ENCODE measurements at regions not wholly inside any gene's neighbourhood (a gene's known extent, or its start where the extent isn't known, plus 50 kb on each side); places are given as distances from the start of the nearest gene placed in this dataset.
A peak's percentile ranks its signal among the peaks of the same experiment; 100 is the strongest.

- TF ChIP-seq ZNF136 (CRISPR knock-in tag; IDR thresholded peaks at IDR 0.05; ENCODE audit: low read depth) (no peak), ETV5 (CRISPR knock-in tag; IDR thresholded peaks at IDR 0.05; ENCODE audit: borderline replicate concordance) (peak; percentile 36; the same call in 1 of the 2 replicates), ATF3 (CRISPR knock-in tag; IDR thresholded peaks at IDR 0.05) (peak; percentile 30; the same call in 1 of the 2 replicates), POGZ (CRISPR knock-in tag; IDR thresholded peaks at IDR 0.05) (peak; percentile 68), SALL1 (CRISPR knock-in tag; IDR thresholded peaks at IDR 0.05) (peak; percentile 16; the same call in 1 of the 2 replicates), MAFF (IDR thresholded peaks at IDR 0.05; ENCODE audit: low read depth, low read length) (peak; percentile 85), GMEB2 (CRISPR knock-in tag; IDR thresholded peaks at IDR 0.05; ENCODE audit: low read depth) (no peak), SAP130 (CRISPR knock-in tag; IDR thresholded peaks at IDR 0.05; ENCODE audit: low read depth) (peak; percentile 56), ESRRA (CRISPR knock-in tag; IDR thresholded peaks at IDR 0.05; ENCODE audit: low read depth) (peak; percentile 73), ZNF740 (CRISPR knock-in tag; IDR thresholded peaks at IDR 0.05) (no peak), SNAPC5 (CRISPR knock-in tag; IDR thresholded peaks at IDR 0.05; ENCODE audit: borderline replicate concordance) (no peak), NR2F6 (IDR thresholded peaks at IDR 0.05) (peak; percentile 82), NR2F6 (CRISPR knock-in tag; IDR thresholded peaks at IDR 0.05) (peak; percentile 54; the same call in 1 of the 2 replicates), NR2F1 (CRISPR knock-in tag; IDR thresholded peaks at IDR 0.05) (peak in 1 of 2 experiments; percentile 72; a peak in 2 of 4 replicates), ZIK1 (CRISPR knock-in tag; IDR thresholded peaks at IDR 0.05; ENCODE audit: borderline replicate concordance, low read depth) (no peak), NFE2L2 (IDR thresholded peaks at IDR 0.05; ENCODE audit: low read length) (peak; percentile 70; the same call in 1 of the 2 replicates), MAFK (conservative IDR thresholded peaks at IDR 0.05 in 1 of 2, IDR thresholded peaks at IDR 0.05 in 1 of 2; ENCODE audit: low read length in 2 of 2) (peak; percentile 80 to 93), RARA (CRISPR knock-in tag; IDR thresholded peaks at IDR 0.05) (0 out of 2 replicates have a peak, but pooled peaks have one; percentile 13), HNRNPL (IDR thresholded peaks at IDR 0.05; ENCODE audit: low read depth, low read length) (no peak), AHDC1 (CRISPR knock-in tag; IDR thresholded peaks at IDR 0.05; ENCODE audit: borderline replicate concordance) (peak; percentile 60; the same call in 1 of the 2 replicates), HNF4A (CRISPR knock-in tag; IDR thresholded peaks at IDR 0.05) (peak; percentile 59), NFE2 (CRISPR knock-in tag; IDR thresholded peaks at IDR 0.05) (peak; percentile 80)
These were observed 230.3 kb upstream of the PGRMC2 start (continued) for GRCh38 chr4:128517739-128518510.

All from HepG2 (cell line).